NOMO-1 (cell line): ENCODE measurements at regions not wholly inside any gene's neighbourhood (a gene's known extent, or its start where the extent isn't known, plus 50 kb on each side); places are given as distances from the start of the nearest gene placed in this dataset.
"Not testable (repeated sequence)": the region's sequence is repeated elsewhere in the genome, so short reads cannot be mapped to it uniquely, and the experiment has no call there.

Experiments used
- DNase-seq, 2 experiments: peaks; one replicate each; lab custom pipeline; 2025; ENCODE audit not compliant: unreplicated experiment in 2 of 2; lab: John Stamatoyannopoulos, UW

DNA sequence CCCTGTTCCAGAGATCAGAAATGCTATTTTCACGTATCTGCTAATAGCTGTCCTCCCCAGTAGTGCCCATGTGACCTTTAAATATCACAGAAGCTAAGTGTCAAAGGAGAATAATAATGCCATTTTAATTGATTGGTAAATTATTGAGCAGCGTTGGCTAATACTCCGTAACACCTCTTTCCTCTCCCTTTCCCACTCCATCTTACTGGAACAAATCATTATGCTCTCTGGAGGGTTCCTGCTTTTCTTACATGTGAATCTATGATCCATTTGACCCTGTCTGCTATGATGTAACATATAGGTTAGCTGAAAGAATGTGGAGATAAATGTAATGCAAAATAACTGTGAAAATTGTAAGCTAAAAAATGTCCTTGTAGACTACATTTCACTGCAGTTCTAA is 383.6 kb upstream of the GYPC start:
- DNase-seq, result no peak

DNA sequence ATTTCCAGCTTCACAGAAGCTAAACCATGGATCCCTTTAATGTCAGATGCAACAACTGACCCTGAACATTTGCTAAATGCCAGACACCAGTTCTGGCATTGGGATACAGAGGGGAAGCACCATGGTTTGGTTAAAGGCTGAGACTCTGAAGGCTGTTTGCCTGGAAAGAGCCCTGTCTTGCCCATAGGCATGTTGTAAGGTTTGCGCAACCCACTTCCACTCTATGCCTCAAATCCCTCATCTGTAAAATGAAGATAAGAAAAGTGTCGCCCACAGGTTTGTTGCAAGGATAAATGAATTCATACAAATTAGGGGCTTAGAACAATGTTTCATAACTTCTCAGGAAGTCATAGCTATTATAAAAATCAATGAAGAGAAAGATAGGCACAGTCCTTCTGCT is 380.9 kb upstream of the GYPC start:
- DNase-seq, result no peak

DNA sequence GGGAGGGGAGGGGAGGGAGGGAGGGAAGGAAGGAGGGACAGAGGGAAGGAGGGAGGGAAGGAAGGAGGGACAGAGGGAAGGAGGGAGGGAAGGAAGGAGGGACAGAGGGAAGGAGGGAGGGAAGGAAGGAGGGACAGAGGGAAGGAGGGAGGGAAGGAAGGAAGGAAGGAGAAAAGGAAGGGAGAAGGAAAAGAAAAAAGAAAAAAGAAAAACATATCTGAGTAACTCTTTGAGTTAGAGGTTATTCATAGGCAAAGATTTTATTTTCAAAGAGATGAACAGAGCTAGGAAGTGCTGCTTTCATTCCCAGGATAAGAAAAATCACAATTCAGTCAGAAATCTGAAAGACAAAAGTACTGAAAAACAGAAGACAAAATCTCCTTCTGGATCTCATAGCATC is 379.7 kb upstream of the GYPC start:
- not testable (repeated sequence) for DNase-seq

DNA sequence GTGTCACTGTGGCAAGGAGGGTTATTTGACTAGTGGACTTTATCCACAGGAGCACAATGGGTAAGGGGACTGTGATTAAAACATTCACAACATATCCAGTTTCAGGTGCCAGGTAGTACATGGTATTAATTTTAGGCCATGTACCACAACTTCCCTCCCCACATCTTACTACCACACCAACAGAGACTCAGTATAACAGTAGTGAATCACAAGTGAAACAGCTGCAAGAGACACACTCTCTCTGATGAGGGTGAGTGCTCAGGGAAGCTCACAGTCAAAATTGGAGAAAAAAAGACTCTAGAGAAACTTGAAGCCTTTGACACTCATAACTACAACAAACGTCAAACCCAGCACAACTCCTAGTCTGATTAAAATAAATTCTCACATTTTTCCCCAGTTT is 367.6 kb upstream of the GYPC start:
- no peak for DNase-seq

DNA sequence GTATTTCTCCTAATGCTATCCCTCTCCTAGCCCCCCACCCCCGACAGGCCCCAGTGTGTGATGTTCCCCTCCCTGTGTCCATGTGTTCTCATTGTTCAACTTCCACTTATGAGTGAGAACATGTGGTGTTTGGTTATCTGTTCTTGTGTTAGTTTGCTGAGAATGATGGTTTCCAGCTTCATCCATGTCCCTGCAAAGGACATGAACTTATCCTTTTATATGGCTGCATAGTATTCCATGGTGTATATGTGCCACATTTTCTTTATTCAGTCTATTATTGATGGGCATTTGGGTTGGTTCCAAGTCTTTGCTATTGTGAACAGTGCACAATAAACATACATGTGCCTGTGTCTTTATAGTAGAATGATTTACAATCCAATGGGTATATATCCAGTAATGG is 362.0 kb upstream of the GYPC start:
- DNase-seq, result not testable (repeated sequence)

DNA sequence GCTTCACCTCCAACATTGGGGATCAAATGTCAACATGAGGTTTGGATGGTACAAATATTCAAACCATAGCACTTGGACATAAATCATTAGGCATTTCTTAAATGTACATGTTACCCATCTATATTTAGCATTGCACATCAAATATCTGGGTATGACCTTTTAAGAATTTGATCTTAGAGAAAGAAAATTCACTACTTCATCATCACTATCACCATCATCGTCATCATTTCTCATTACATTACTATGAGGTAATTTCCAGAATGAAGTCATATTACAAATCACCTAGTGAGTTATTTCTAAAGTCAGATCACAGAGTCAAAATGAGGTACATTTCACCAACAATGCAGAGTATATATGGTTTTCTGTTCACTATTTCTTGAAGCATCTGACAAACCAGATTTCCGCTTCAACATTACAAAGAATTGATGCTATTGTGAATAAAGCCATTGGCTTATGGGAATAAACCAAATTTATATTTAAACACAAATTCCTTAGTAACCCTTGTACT is 356.4 kb upstream of the GYPC start:
- DNase-seq, result no peak

DNA sequence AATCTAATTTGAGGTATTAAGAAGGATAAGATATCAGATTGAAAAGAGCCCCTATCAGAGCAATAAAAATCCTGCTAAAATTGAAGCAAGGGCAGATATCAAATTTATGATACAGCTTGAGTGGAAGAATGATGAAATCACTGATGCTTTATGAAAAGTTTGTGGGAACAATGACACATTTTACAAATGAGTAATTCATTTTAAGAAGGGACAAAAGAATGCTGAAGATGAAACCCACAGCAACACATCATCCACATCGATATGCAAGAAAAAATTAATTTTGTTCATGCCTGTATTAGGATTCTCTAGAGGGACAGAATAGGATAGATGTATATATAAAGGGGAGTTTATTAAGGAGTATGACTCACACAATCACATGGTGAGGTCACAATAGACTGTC is 355.6 kb upstream of the GYPC start:
- no peak for DNase-seq

DNA sequence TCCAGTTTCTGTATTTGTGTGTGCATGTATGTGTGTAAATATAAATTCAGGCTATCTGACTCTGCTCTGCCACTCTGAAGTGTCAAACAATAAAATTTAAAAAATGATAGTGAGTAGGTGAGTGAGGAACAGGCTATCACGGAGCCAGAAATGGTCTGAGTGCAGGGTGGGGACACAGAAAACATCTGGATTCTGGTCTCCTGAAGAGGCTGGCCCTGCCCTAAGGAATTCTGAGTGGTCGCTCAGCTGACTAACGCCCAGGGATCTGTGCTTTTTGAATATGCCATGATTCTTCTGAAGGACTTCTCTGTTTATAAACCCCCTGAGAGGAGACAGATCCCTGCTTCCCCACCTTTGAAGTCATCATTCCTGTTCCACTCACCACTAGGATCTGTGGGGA is 353.9 kb upstream of the GYPC start:
- no peak for DNase-seq

DNA sequence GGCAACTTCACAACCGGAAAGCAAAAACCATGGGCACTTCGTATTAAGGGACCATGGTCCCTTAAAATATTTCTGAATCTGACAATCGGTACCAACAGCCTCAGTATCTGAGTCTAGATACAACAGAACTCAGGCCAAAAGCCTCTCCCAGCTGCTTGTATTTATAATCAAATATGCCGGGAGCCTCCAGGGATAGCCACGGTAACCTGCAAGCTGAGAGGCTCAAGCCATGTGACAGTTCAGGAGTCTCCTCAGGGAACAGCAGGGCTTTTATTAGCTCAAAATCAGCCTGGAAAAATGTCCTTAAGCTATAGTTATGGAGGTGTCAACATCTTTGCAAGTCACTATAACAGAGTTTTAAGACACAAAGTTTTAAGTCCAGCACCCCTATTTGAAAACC is 352.8 kb upstream of the GYPC start:
- DNase-seq, result no peak

DNA sequence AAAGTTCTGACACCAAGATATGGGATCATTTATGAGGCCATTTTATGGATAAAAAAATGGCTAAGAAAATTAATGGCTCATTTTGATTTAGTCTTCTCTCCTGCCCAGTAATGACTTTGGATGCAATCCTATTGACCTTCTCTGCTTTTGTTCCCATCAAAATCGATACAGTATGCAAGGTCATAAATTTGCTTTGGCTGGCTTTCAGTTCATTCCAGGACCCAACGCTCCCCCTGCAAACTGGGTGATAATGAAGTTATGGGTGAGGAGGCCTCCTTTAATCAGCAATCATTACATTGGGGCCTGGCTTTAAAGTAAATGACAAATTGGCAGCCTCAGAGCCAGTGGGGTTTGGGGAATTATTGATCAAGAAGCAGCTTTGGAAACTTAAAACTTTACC is 351.8 kb upstream of the GYPC start:
- DNase-seq, result no peak

DNA sequence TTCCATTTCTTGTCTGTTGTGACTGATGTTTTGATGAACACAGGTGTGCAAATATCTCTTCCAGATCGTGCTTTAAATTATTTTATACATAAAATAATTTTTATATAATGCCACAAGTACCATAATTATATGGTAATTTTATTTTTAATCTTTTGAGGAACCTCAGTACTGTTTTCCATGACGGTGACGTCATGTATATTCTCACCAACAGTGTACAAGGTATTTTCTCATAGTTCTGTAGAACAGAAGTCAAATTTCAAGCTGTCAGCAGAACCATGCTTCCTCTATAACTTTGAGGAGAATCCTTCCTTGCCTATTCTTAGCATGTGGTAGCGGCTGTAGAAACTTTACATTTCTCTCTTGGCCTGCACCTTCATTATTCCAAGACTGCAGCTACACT is 349.4 kb upstream of the GYPC start:
- DNase-seq, result no peak

DNA sequence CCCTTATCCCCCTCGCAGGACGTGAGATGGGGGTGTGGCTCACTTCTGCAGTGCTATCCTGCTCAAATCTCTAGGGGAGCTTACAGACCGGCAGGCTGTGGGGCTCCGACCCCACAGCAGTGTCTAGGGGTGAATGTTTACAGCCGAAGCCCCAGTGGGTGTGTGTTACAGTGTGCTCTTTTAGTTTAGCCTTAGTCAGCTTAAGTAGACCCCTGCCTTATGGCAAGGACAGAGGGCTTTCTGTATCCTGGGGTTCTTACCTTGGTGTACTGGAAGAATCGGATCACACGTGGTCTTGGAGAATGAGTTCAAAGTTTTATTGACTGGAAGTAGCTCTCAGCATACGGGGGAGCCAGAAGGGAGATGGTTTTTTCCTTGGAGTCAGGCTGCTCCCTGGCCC is 348.2 kb upstream of the GYPC start:
- DNase-seq, result no peak

DNA sequence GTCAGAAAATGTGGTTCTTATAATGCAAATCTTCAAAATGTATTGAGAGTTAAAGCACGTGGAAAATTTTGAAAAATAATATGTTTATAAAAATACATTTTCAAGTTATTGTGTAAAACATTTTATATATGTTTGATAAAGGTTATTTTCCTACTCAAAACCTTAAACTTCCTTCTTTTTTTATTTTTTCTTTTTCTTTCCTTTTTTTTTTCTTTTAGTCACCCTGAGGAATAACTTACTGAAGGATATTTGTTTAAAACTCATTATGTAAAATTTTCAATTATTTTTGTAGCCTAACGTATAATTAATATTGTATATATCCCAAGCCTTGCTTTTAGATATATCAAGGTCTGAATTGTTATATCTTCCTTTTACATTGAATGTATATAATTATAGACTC is 346.8 kb upstream of the GYPC start:
- no peak for DNase-seq

DNA sequence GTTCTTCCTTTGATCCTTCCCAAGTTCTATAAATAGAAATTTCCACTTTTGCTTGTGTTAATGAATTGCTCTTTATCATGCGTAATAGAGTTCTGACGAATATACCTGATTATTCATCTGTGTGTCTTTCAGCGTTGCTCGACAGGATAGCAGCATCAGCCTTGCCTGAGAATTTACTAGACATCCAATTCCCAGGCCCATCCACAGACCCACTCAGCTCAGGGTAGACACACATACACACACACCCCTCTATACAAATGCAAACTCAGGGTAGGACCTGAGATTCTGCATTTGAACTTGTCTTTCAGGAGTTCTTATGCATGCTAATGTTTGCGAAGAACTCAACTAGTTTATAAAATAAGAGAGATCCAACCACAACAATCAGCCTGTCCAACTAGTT is 343.4 kb upstream of the GYPC start:
- DNase-seq, result no peak

DNA sequence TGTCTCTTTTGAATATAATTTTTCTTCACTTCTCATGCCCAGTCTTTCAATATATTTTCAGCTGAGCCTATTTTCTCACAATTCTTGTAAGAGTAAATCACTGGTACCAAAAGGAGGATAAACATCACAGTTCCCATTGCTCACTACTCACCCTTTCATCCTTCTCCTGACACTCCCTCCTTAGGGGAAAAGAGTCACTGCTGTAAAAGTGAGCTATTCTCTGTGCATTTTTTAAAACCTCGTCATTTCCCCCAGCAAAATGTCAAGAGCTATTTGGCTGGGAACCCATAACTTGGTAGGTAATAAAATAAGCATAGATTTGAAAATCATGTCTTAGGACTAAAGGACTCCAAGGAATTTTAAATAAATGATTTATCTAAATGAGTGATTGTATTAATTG is 340.1 kb upstream of the GYPC start:
- no peak for DNase-seq

DNA sequence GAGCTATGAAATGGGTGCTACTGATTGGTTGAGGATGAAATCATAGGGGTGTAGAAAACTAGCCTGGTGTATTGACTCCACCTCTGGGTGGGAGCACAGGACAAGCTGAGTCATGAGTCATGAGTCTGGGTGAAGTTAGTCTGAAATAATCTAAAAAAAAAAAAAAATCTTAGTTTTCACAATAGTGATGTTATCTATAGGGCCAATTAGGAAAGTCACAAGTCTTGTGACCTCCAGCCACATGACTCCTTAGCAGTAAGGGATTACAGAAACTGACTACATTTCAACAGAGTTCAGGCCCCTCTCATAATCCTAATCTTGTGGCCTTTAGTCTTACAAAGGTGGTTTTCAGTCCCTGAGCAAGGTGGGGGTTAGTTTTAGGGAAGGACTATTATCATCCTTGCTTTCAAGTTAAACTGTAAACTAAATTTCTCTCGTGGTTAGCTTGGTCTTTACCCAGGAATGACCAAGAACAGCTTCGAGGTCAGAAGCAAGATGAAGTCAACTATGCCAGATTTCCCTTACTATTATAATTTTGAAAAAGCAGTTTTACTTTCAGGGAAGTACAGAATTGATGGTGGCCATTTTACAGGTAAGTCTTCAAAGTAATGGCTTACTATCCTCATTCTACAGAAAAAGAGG is 338.0 kb upstream of the GYPC start:
- no peak for DNase-seq

DNA sequence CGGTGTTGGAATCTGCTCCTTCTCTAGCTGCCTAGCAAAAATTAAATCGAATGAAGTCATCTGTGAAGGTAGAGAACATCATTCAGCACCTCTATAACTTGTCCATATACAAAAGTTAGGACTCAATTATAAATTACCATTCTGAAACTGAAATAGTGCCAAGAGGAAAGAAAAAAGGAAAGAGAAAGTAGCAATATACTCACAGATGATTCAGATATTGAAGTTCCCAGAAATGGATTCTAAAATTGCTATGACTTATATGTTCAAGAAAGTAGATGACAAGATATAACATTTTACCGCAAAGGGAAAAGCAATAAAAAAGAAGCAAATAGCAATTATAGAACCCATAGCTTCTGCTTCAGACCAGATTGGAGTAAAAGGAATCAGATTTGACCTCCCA is 333.6 kb upstream of the GYPC start:
- no peak for DNase-seq

DNA sequence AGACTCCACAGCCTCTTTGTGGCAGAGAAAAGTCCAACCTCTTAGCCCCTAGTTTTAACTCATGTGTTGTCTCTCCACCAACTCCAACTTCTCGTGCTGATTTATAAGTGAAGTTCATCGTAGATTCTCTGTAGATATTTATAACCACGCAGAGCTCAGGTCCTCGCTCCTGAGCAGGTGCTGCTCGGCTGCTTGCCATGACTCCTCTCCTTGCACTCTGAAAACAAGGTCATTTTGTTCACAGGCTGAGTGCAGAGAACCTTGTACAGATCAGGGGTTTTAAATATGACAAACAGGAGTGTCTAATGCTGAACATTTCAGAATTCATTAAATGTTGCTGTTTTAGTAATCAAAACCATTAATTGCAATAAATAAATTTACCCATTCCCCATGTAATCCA is 330.8 kb upstream of the GYPC start:
- DNase-seq, result no peak

DNA sequence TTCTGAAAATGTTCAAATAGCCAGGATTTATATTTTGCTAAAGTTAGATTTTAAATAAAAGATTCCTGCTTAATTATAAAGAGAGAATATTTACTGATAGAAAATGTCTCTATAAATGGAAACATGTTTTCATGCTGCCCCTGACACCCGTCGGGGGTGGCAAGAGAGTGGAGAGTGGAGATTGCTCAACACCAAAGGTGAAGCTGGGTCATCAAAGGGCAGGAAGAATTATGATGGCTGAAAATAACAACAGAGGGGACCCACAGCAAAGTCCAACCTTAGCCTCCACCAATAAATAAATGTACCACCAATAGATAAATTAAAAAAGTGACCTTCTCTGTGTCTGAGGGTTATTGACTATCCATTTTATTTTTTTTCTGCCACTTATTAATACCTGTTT is 326.8 kb upstream of the GYPC start:
- no peak for DNase-seq

DNA sequence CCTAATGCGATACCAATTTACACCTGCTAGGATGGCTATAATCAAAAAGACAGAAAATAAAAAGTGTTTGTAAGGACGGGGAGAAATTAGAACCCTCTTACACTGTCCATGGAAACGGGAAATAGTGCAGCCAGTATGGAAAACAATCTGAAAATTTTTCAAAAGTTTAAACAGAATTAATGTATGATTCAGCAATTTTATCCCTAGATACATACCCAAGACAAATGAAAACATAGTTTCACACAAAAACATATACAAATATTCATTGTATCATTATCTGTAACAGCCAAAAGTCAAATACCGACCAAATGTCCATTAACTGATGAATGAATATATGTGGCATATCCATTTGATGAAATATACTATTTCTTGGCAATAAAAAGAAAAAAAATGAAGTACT is 313.5 kb upstream of the GYPC start:
- DNase-seq, result no peak

DNA sequence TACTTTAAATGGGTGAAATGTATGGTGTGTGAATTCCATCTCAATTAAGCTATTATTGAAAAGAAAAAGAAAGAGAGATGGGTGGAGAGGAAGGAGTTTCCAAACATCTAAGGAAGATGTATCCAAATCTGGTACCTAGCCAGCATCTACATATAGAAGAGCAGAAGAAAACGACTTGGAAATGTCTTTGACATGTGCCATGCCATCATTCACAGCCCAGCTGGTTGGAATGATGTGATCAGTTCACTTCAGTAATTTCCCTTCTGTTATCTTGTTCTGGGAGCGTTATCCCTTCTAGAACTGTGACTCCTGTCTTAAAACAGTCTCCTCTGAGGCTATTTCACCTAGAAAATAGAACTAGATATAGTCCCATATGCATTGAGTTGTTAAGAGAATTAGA is 312.8 kb upstream of the GYPC start:
- no peak for DNase-seq

DNA sequence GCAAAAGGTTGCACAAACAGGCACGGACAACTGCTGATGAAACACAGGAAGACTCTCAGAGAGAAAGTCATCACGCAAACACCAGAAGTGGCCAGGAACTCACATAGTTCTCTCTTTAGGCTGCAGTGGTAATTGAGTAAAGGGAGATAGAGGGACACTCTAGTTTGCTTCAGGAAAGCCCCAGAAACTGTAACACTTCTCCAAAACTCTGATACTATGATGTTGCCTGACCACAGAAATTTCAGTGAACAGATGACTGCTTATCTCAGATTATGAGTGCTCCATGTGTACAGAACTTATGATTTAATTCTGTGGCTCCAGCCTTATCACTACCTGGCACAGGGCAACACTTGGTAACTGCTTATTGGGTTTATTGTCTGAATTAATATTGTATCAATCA is 311.5 kb upstream of the GYPC start:
- DNase-seq, result no peak

DNA sequence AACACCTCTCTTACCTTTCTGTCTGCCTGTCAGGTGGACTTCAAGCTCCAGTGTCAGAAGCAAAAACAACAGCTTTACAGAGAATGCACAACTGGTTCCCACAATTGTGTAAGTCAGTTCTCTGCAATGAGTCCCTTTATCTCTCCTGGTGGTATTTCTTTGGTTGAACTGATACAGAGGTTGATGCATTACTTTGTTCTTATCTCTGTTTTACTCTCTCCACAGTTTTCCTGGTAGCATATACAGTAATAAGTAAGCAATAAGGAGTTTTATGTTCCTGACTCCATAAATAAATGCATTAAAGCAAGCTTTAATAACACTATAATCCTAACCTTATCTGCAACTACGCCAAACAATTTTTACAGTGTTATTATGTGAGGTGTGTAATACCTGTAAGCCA is 310.3 kb upstream of the GYPC start:
- DNase-seq, result no peak
